NT2/D1 (cell line): ENCODE measurements at regions not wholly inside any gene's neighbourhood (a gene's known extent, or its start where the extent isn't known, plus 50 kb on each side); places are given as distances from the start of the nearest gene placed in this dataset.

Experiments
- DNase-seq: peaks from one replicate; pipeline ENCODE4 v3.0.0-alpha.2; 2011; ENCODE audit warnings: low read depth, low spot score
- H3K27me3 ChIP-seq: 2 replicates; pipeline ENCODE4 v1.6.0; 2011; ENCODE audit warnings: mild to moderate bottlenecking; ENCODE audit not compliant: insufficient read length, insufficient read depth
- H3K36me3 ChIP-seq: 2 replicates; pipeline ENCODE4 v1.6.1; 2011; ENCODE audit warnings: mild to moderate bottlenecking, low read length, mixed read lengths; ENCODE audit not compliant: insufficient read depth, insufficient read length
- H3K4me1 ChIP-seq: 2 replicates; pipeline ENCODE4 v1.5.1; 2011; ENCODE audit not compliant: insufficient read depth, insufficient read length
- H3K4me3 ChIP-seq: 2 replicates; pipeline ENCODE4 v1.5.1; 2011; ENCODE audit warnings: low read depth; ENCODE audit not compliant: insufficient read length
- H3K9ac ChIP-seq: 2 replicates; pipeline ENCODE4 v1.6.0; 2011; ENCODE audit warnings: low read depth; ENCODE audit not compliant: insufficient read length
- H3K9me3 ChIP-seq: 2 replicates; pipeline ENCODE4 v1.5.1; 2011; ENCODE audit warnings: mild to moderate bottlenecking, low read length; ENCODE audit not compliant: insufficient read depth
- SUZ12 ChIP-seq: IDR thresholded peaks from 2 replicates; pipeline ENCODE4 v1.6.1; 2011; ENCODE audit not compliant: insufficient read length, insufficient read depth; ENCODE audit errors: extremely low read depth
- YY1 ChIP-seq: IDR thresholded peaks from 2 replicates; pipeline ENCODE4 v1.6.1; 2011; ENCODE audit not compliant: insufficient read length, insufficient read depth
- ZNF274 ChIP-seq: IDR thresholded peaks from 2 replicates; pipeline ENCODE4 v1.6.1; 2011; ENCODE audit warnings: mild to moderate bottlenecking, low read depth, low read length

DNA sequence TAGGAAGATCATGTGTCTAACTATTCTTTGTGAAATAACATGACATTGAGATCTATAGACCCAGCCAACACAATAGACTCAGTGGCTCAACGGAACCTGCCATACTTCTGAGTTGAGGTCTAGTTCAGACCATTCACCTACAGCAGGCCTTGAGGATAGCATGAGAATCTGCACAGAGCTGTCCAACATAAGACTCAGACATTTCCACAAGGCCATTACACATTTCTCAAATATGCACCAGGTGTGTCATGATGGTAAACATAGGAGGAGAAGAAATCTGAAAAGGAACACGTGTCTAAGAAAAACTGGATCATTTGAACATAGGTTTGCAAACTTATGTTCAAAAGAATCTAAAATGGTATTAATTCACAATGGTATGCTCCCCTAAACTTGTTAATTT, 421.4 kb downstream of the SLITRK6 start:
- TF ChIP-seq ZNF274: no peak
- no peak for TF ChIP-seq YY1
- TF ChIP-seq SUZ12: no peak
- H3K4me3 ChIP-seq: no peak overlapping the region
- H3K36me3 ChIP-seq: no peaks in the 10 kb centered on the region
- H3K9me3 ChIP-seq: no peaks in the 10 kb centered on the region
- H3K9ac ChIP-seq: no peak overlapping the region
- DNase-seq: no peak
- no peaks in the 10 kb centered on the region for H3K27me3 ChIP-seq
- H3K4me1 ChIP-seq: no peaks in the 10 kb centered on the region

GRCh38 chr13:85373322-85373721, 425.9 kb downstream of the SLITRK6 start:
- Histone ChIP-seq H3K4me1 (no peaks in the 10 kb centered on the region), H3K4me3 (no peak overlapping the region), H3K9ac (no peak overlapping the region), H3K27me3 (no peaks in the 10 kb centered on the region), H3K9me3 (no peaks in the 10 kb centered on the region), H3K36me3 (no peaks in the 10 kb centered on the region)
- DNase-seq: no peak
- TF ChIP-seq SUZ12: no peak
- TF ChIP-seq YY1: no peak
- no peak for TF ChIP-seq ZNF274

DNA sequence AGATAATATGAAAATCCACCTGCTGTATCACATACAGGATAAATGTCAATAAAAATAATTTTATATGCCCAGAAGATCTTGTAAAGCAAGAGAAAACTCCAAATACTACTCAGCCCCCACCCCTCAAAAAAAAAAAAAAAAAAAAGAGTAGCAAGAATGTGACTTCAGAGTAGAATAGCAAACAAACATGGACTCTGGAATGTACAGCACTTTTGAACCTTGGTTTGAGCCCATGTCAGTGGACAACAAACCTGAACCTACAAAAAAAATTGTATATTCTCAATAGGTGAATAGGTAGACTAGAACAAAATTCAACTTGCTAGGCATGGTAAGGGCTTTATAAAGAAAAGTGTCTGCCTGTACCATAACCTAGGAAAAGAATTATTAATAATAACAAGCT, 428.0 kb downstream of the SLITRK6 start:
- no peak for DNase-seq
- H3K9me3 ChIP-seq: no peaks in the 10 kb centered on the region
- H3K4me3 ChIP-seq: no peak overlapping the region
- H3K27me3 ChIP-seq: no peaks in the 10 kb centered on the region
- H3K36me3 ChIP-seq: no peaks in the 10 kb centered on the region
- H3K4me1 ChIP-seq: no peaks in the 10 kb centered on the region
- TF ChIP-seq YY1 (no peak), SUZ12 (no peak), ZNF274 (no peak)
- no peak overlapping the region for H3K9ac ChIP-seq

DNA sequence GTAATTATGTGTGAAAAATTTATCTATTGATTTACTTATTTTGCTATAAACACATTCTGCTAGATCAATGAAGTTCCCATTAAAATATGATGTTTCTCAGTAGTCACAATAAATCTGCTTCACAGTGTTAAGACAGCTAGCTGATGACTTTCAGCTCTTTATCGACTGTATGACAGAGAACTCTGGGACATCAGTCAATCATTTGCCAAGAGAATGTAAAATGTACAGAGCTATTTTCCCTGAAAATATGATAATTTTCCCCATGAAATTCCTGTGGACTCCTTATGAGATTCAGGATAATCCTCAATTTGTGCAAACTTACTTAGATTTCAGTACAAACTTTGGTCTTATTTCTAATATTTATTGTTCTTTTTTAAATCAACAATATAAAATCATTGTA, 430.5 kb downstream of the SLITRK6 start:
- H3K36me3 ChIP-seq: no peaks in the 10 kb centered on the region
- no peak for DNase-seq
- no peak overlapping the region for H3K9ac ChIP-seq
- no peaks in the 10 kb centered on the region for H3K9me3 ChIP-seq
- no peaks in the 10 kb centered on the region for H3K27me3 ChIP-seq
- H3K4me3 ChIP-seq: no peak overlapping the region
- TF ChIP-seq SUZ12 (no peak), YY1 (no peak), ZNF274 (no peak)
- H3K4me1 ChIP-seq: no peaks in the 10 kb centered on the region

DNA sequence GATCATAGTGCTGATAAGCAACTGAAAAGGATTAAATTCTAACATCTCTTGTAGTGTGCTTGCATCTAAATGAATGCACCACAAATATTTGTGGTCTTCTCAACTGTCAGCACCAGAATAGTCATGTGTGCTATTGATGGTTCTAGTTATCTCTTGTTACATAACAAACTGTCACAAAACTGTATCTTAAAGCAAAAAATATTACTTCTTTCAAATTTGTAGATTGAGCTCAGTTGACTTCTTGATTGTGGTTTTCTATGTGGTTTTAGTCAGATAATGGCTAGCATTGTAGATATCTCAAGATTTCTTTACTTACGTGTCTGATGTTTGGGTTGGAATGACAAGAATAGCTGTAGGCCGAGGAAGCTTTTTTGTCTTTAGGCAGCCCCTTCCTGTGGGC, 431.3 kb downstream of the SLITRK6 start:
- no peak for DNase-seq
- Histone ChIP-seq H3K36me3 (no peaks in the 10 kb centered on the region), H3K9me3 (no peaks in the 10 kb centered on the region), H3K27me3 (no peaks in the 10 kb centered on the region), H3K4me3 (no peak overlapping the region), H3K9ac (no peak overlapping the region), H3K4me1 (no peaks in the 10 kb centered on the region)
- TF ChIP-seq SUZ12: no peak
- TF ChIP-seq ZNF274: no peak
- TF ChIP-seq YY1: no peak

DNA sequence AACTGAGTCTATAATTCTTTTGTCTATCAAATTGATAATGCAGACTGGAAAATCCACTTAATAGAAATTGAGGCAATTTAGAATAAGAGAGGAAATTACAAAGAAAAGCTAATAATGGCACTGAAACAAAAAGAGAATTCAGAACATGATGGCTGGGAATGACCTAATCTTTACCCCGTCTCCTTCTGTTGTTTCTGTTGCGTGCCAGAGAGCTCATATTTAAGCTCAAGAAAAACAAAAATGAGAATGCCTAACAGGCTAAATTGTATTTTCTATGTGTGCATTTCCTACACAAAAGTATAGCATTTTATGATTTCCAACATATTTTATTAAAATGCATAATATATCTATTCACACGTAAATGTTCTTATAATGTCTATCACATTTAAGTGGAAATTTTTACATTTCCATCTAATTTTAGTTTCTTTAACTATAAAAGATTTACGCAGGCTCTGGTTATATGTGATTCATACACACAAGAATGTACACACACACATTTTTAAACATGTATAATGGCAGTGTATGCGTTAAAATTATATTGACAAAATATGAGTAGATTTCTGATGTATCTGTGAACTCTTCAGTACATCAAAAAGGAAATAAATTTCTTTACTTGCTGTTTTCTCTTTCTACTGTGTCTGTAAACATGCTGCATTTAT, 432.3 kb downstream of the SLITRK6 start:
- H3K27me3 ChIP-seq: no peaks in the 10 kb centered on the region
- H3K9me3 ChIP-seq: no peaks in the 10 kb centered on the region
- no peak for DNase-seq
- TF ChIP-seq ZNF274: no peak
- TF ChIP-seq YY1: no peak
- TF ChIP-seq SUZ12: no peak
- no peaks in the 10 kb centered on the region for H3K36me3 ChIP-seq
- H3K4me1 ChIP-seq: no peaks in the 10 kb centered on the region
- no peak overlapping the region for H3K9ac ChIP-seq
- no peak overlapping the region for H3K4me3 ChIP-seq

DNA sequence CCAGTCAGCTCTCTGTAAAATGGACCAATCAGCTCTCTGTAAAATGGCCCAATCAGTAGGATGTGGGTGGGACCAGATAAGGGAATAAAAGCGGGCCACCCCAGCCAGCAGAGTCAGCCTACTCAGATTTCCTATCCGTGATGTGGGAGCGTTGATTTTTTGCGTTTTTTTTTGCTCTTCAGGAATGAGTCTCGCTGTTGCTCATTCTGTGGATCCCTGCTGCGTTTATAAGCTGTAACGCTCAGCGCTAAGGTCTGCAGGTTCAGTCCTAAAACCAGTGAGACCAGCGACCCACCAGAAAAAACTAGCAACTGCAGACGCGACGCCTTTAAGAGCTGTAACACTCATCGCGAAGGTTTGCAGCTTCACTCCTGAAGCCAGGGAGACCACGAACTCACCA, 435.7 kb downstream of the SLITRK6 start:
- TF ChIP-seq YY1 (no peak), ZNF274 (no peak), SUZ12 (no peak)
- no peak overlapping the region for H3K9ac ChIP-seq
- no peak for DNase-seq
- no peaks in the 10 kb centered on the region for H3K36me3 ChIP-seq
- H3K4me3 ChIP-seq: no peak overlapping the region
- no peaks in the 10 kb centered on the region for H3K27me3 ChIP-seq
- no peaks in the 10 kb centered on the region for H3K9me3 ChIP-seq
- no peaks in the 10 kb centered on the region for H3K4me1 ChIP-seq

DNA sequence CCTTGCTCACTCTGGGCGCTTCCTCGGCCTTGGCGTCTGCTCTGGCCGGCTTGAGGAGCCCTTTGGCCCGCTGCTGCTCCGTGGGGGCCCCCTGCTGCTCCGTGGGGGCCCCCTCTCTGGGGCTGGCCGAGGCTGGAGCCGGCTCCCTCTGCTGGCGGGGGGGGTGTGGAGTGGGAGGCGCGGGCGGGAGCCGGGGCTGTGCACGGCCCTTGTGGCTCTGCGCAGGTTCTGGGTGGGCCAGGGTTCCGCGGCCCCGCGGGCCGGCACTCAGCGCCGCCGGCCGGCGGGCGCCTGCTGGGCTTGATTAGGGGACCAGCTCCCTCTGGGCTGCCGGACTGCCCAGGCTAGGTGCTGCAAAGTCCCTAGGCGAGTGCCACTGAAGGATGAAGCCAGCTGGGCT, 436.2 kb downstream of the SLITRK6 start:
- H3K36me3 ChIP-seq: no peaks in the 10 kb centered on the region
- H3K4me3 ChIP-seq: no peak overlapping the region
- DNase-seq: no peak
- no peaks in the 10 kb centered on the region for H3K9me3 ChIP-seq
- TF ChIP-seq YY1 (no peak), ZNF274 (no peak), SUZ12 (no peak)
- H3K9ac ChIP-seq: no peak overlapping the region
- H3K4me1 ChIP-seq: no peaks in the 10 kb centered on the region
- no peaks in the 10 kb centered on the region for H3K27me3 ChIP-seq
